Urinary bladder (tissue), 3 donors: ENCODE measurements at regions not wholly inside any gene's neighbourhood (a gene's known extent, or its start where the extent isn't known, plus 50 kb on each side); places are given as distances from the start of the nearest gene placed in this dataset.

Experiments used
- DNase-seq: peaks from one replicate; pipeline ENCODE4 v3.0.0-alpha.2; 2015; ENCODE audit errors: extremely low spot score
- H3K27ac ChIP-seq: one replicate; pipeline ENCODE4 v1.5.1; 2013; ENCODE audit warnings: low read depth, mild to moderate bottlenecking, moderate library complexity
- H3K36me3 ChIP-seq: one replicate; pipeline ENCODE4 v1.6.1; 2013; ENCODE audit warnings: mild to moderate bottlenecking, moderate library complexity; ENCODE audit not compliant: insufficient read depth
- H3K4me1 ChIP-seq: one replicate; pipeline ENCODE4 v1.6.1; 2013; ENCODE audit warnings: mild to moderate bottlenecking, moderate library complexity; ENCODE audit not compliant: insufficient read depth
- H3K4me3 ChIP-seq: one replicate; pipeline ENCODE4 v1.5.1; 2013; ENCODE audit warnings: low read depth, low read length
- WGBS: extraction: QIAGEN DNeasy Blood & Tissue Kit; methylation state at CpG from one replicate; pipeline ENCODE4 v1.1.7; 2013; 5-methylcytosine and 5-hydroxymethylcytosine counted together
- donor health status: healthy with polysubstance abuse.
- donor health status: healthy.

DNA sequence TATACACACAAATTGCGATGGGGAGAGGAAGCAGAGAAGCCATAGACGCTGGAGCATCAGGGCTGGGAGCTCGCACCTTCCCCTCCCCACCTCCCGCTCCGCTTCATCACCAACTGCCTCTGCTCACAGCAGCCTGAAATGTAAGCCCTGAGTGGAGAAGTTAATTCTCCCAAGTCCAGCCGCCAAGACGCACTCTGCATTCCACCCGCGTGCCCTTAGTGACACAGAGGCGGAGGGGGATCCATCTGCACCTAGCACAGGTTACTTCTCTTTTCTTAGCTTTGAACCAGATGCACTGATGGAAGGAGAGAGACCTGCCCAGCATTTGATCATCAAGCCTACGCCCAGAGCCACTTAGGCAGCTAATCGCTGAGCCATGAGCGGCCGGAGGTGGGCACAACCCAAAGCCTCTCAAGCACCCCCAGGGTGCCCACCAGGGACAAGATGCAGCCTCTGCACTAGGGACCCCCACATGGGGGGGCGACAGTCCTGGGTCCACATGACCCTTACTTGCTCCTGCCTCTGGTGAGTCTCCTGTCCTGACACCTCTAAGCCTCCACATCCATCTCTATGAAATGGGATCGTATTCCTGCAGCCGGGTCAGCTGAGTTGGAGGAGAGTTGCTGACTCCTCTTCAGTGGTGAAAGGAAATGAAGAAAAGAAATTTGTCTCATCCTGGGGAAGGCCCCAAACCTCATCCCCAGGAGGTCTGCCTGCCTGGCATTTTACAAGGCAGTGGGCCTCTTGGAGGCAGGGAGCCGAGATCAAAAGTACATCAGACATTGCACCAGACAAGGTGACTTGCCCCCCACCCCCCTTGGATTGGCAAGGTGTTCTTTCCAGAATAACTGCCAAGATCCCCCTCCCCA is 316.2 kb downstream of the MATN1 start:
- no peak for DNase-seq
- Histone ChIP-seq H3K4me3 (no peak overlapping the region), H3K4me1 (no peaks in the 10 kb centered on the region), H3K27ac (no peak overlapping the region), H3K36me3 (no peaks in the 10 kb centered on the region)
- 41% methylated on average over 18 of the region's 18 CpGs for WGBS

DNA sequence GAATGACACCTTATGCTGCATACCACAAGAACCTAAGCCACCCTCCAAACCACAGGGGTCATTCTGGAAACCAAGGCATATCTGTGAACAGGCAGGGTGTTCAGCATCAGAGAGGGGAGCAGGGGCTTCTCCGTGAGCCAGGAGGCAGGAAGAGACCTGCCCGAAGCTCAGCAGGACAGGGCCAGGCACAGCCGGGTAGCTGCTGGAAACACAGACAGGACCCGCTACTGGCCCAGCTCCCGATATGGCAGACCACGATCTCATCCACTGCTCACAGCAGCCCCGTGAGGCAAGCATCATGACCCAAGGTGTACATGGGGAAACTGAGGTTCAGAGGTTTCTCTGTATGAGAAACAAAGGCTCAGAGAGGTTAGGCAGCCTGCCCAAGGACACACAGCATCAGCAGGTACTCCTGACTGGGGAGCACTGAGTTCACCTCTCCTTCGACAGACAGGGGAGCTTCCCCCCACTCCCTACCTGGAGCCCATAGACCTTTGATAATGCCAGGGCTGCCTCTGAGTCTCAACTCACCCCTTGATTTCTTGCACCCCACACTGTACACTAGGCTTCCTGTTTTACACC is 317.7 kb downstream of the MATN1 start:
- Histone ChIP-seq H3K4me3 (no peak overlapping the region), H3K27ac (no peak overlapping the region), H3K4me1 (no peaks in the 10 kb centered on the region), H3K36me3 (no peaks in the 10 kb centered on the region)
- 82% methylated on average over 8 of the region's 8 CpGs for WGBS
- DNase-seq, result no peak

DNA sequence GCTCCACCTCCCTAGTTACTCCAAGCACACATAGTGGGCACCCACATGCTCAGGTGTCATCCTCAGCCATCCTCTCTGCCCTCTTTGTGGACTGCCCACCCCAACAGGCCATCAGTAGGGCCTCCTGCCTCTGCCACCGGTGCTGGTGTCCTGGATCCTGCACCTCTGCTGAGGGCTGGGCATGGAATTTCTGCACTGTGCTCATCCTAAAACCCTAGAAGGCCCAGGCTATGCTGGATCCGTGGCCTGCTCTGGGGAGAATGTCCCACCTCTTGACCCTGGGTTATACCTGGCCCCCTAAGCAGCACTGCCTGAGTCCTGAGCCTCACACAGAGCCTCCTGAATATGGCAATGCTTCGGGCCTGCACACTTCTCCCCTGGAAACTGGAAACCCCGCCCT is 318.3 kb downstream of the MATN1 start:
- H3K27ac ChIP-seq, result no peak overlapping the region
- H3K4me3 ChIP-seq, result no peak overlapping the region
- H3K4me1 ChIP-seq, result no peaks in the 10 kb centered on the region
- WGBS, result 77% methylated on average over 4 of the region's 4 CpGs
- H3K36me3 ChIP-seq, result no peaks in the 10 kb centered on the region
- DNase-seq, result no peak

DNA sequence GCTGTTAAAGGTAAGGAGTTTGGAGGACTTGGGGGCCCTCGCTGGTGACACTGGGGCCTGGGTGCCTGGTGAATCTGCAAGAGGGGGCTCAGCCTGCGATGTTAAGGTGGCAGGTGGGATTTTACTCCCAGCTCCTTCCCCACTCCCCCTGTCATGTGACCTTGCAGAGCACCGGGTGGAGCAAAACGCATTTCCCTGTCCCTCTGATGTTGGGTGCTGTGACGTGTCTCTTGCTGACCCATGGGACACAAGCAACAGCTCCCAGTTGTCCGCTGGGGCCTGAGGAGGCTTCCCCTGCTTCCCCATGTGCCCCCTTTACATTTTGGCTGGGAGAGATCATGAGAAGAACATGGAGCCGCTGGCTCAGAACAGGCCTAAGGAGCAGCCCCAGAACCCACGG is 319.0 kb downstream of the MATN1 start:
- H3K4me1 ChIP-seq, result no peaks in the 10 kb centered on the region
- DNase-seq, result no peak
- 72% methylated on average over 8 of the region's 8 CpGs for WGBS
- H3K36me3 ChIP-seq, result no peaks in the 10 kb centered on the region
- H3K4me3 ChIP-seq, result no peak overlapping the region
- H3K27ac ChIP-seq, result no peak overlapping the region

DNA sequence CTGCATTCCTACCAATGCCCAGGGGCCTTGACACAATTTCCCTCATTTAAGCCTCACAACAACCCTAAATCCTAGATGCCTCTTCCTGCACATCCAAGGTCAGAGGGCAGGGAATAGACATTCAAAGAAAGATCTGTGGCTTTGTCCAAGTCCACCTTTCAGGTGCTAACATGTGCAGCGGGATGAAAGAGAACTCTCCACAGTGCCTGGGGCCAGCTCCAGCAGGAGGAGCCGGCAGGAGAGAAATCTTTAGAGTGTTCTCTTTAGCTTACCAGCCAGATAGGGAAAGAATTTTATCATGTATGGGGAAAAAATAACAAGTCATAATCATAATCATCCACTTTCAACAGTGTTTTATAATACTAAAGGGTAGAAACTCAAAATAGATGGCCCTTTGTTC is 319.7 kb downstream of the MATN1 start:
- 74% methylated on average over 2 of the region's 2 CpGs for WGBS
- no peaks in the 10 kb centered on the region for H3K4me1 ChIP-seq
- H3K36me3 ChIP-seq, result no peaks in the 10 kb centered on the region
- no peak overlapping the region for H3K27ac ChIP-seq
- H3K4me3 ChIP-seq, result no peak overlapping the region
- no peak for DNase-seq

DNA sequence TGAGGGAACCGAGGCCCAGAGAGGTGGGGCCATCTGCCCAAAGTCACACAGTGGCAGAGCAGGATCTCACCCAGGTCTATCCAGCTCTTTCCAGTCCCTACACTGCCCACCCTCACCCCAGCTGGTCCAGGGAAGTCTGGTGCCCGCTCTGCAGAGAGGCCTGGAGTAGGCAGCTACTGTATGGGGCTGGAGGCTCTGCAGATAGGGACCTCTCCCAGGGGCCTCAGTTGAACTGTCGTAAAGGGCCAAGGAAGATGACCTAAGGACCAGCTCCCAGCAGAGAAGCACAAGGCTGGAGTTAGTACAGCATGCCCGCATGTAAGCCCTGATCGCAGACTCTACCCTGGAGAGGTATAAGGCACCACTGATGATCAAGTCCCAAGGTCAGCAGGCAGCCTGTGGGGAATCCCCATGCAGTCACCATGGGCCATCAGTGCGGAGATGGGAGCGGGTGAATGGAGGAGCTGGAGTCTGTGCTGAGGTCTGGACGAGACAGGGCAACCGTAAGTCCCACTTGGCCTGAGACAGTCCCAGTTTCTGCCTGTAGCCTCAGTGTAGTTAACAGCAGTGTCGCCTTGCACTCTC is 320.2 kb downstream of the MATN1 start:
- H3K4me3 ChIP-seq, result no peak overlapping the region
- 90% methylated on average over 10 of the region's 10 CpGs for WGBS
- no peak for DNase-seq
- H3K36me3 ChIP-seq, result no peaks in the 10 kb centered on the region
- no peak overlapping the region for H3K27ac ChIP-seq
- H3K4me1 ChIP-seq, result no peaks in the 10 kb centered on the region

DNA sequence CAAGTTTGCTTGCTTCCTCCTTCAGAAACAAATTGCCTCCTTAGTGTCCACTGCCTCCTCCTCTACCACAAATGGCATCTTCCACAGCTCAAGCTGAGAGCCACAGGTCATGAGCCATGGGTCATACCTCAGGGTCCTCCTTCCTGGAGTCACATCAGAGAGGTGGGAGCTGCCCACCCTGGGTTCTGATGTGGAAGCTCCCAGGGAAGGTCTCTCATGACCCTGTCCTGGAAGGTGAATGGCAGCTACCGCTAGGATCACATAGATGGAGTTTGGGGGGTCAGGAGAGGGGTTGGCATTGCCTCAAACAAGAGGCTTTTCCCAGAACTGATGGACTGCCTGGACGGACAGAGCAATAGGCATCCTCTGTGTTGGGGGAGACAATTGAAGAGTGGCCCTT is 321.4 kb downstream of the MATN1 start:
- 81% methylated on average over 2 of the region's 2 CpGs for WGBS
- no peak for DNase-seq

DNA sequence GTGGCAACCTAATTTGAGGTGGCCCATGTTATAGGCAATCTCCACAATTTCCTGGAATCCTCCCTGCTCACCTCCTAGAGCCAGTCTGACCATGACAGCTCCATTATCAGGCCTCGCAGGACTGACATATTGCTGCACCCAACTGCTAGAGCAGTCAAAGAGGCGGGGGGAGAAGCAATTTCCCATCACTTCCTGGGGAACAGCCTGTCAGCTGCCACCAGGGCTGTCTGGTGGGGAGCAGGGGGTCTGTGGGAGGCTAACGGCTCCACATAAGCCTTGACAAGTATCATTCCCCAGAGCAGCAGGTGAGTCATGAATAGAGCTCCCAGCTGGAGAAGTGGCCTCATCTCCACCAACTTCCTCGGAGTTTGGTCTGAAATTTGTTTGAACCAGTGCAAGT is 322.9 kb downstream of the MATN1 start:
- no peak for DNase-seq
- Histone ChIP-seq H3K27ac (no peak overlapping the region), H3K36me3 (no peaks in the 10 kb centered on the region), H3K4me1 (no peaks in the 10 kb centered on the region), H3K4me3 (no peak overlapping the region)
- 61% methylated on average over 4 of the region's 4 CpGs for WGBS

More for the DNA sequence above, 321.4 kb downstream of the MATN1 start:
- Histone ChIP-seq H3K36me3 (no peaks in the 10 kb centered on the region), H3K27ac (no peak overlapping the region), H3K4me1 (no peaks in the 10 kb centered on the region), H3K4me3 (no peak overlapping the region)

DNA sequence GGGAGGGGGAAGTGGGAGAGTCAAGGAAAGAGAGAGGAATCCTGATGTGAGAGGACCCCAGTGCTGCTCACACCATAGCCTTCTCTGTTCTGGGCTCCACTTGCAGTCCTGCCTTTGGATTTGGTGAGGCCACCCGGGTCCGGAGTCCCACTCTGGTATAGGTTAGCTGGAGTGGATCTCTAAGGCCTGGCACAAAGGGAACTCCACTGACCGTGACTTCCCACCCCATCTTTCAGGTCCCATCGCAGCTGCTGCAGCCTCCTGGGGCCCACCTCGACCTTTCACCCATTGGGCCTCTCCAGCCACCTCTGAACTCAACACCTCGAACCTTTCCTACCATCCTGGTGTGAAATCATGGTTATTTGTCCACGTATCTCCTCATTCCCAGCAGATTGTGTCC is 324.4 kb downstream of the MATN1 start:
- H3K36me3 ChIP-seq, result no peaks in the 10 kb centered on the region
- 75% methylated on average over 7 of the region's 7 CpGs for WGBS
- H3K27ac ChIP-seq, result no peak overlapping the region
- no peak for DNase-seq
- no peaks in the 10 kb centered on the region for H3K4me1 ChIP-seq
- H3K4me3 ChIP-seq, result no peak overlapping the region

DNA sequence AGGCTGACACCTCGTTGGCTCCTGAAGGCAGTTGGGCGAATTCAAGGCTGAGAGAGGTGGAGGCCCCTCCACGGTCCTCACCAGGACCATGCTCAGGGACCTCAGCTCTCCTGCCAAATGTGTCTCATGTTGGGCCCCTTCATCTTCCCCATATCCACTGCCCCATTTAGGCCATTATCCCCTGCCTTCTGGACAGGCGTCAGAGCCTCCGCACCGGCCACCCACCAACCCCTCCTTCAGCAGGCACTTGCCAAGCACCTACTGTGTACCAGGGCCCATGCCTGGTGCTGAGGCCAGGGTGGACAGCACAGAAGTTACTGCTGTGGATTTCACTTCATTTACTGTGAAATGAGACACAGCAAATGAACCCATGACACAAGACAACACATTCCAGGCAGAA is 325.8 kb downstream of the MATN1 start:
- H3K27ac ChIP-seq, result no peak overlapping the region
- H3K36me3 ChIP-seq, result no peaks in the 10 kb centered on the region
- no peaks in the 10 kb centered on the region for H3K4me1 ChIP-seq
- no peak overlapping the region for H3K4me3 ChIP-seq
- no peak for DNase-seq
- WGBS, result 91% methylated on average over 6 of the region's 6 CpGs

DNA sequence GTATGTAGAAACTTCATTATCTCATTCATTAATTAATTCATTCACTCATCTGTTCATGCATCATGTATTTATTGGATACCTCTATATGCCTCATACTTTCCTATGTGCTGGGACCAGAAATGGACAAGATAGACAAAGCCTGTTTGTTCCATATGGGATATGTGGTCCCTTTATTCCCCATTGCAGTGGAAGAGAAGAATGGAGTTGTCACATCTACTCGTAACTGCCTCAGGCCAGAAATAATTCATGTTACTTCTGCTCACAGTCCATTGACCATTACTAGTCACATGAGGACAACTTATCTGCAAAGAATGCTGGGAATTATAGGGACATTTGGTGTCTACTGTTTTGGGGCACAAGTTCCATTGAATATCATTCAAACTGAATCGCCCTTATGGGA is 327.8 kb downstream of the MATN1 start:
- WGBS, result 91% methylated on average over 2 of the region's 2 CpGs
- no peak overlapping the region for H3K27ac ChIP-seq
- no peak overlapping the region for H3K4me3 ChIP-seq
- DNase-seq, result no peak
- no peaks in the 10 kb centered on the region for H3K4me1 ChIP-seq
- no peaks in the 10 kb centered on the region for H3K36me3 ChIP-seq

DNA sequence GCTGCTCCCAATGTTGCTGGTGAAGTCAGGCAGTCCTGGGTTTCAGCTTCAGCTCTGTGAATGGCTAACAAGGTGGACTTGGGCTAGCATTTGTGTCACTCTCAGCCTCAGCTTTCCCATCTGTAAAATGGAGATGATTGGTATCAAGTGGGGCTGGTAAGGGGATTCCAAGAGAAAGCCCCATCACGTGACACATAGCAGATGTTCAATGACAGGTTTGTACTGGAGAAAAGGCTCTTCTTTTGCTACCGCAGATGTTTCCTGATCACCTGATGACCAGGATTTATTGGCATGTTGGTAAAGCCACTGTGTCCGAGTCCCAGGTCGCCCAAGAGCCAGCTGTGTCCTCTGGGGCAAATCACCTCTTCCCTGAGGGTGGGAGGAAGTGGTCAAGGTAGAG is 335.0 kb downstream of the MATN1 start:
- 69% methylated on average over 4 of the region's 4 CpGs for WGBS
- DNase-seq, result no peak
- Histone ChIP-seq H3K36me3 (no peaks in the 10 kb centered on the region), H3K27ac (no peak overlapping the region), H3K4me3 (no peak overlapping the region), H3K4me1 (no peaks in the 10 kb centered on the region)

DNA sequence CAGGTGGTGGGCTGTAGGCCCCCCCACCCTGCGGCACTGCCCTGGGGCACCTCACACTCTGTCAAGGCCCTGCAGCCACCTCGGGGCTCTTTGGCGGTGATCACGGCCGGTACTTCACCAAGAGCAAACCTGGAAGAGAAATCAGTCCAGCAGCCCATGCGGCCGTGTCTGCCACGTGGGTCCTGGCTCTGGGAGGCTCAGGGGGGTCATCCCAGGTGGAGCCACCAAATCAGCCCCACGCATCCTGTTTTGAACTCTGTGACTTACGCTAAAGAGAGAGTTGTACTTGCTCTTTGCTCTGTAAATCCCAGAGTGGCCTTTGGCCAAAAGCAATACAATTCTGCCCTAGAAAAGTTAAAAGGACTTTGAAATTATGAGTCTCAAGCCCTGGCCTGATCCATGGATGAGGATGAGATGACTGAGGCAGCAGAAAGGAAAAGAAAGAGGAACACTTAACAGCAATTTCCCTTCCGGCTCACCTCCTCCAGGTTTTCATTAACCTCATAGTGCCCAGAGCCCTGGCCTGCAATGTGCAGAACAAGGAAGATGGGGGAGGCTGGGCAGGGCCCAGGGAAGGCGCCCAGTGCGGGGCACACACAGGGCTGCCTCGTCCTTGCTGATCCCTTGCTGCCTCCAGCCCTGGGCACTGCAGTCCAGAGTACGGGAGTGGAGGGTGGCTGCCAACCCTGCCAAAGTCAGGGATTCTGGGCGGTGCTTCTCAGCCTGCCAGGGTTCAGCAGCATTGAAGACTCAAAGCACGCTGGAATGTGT is 337.0 kb downstream of the MATN1 start:
- Histone ChIP-seq H3K4me3 (no peak overlapping the region), H3K4me1 (no peaks in the 10 kb centered on the region), H3K27ac (no peak overlapping the region), H3K36me3 (no peaks in the 10 kb centered on the region)
- no peak for DNase-seq
- 69% methylated on average over 17 of the region's 17 CpGs for WGBS
